ENCODE measurements at regions not wholly inside any gene's neighbourhood (a gene's known extent, or its start where the extent isn't known, plus 50 kb on each side); places are given as distances from the start of the nearest gene placed in this dataset.
"Not testable (repeated sequence)": the region's sequence is repeated elsewhere in the genome, so short reads cannot be mapped to it uniquely, and the experiment has no call there.

DNA sequence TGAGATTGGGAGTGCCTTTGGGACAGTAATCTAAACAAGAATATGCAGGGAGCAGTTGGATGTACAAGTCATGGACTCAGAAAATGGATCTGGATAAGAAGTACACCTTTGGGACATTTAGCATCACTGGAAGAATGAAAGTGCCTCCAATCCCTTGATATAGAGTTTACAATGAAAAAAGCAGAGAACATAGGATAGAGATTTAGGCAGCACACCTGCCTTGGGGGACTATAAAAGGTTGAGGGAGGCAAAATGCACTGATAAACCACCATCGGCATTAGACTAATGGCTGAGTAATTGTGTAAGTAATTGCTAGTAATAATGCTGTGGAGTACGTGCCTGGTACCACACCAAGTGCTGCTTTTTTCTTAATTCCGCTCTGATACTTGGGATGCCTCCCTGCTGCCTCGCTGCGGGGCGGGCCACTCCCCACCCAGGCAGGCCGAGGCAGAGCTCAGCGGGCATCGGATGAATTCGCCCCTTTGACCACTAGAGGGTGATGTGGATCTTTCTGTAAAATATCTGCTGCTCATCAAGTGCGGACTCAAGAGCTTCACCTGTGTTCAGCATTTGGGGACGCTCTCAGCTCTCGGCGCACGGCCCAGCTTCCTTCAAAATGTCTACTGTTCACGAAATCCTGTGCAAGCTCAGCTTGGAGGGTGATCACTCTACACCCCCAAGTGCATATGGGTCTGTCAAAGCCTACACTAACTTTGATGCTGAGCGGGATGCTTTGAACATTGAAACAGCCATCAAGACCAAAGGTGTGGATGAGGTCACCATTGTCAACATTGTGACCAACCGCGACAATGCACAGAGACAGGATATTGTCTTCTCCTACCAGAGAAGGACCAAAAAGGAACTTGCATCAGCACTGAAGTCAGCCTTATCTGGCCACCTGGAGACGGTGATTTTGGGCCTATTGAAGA lies 99.9 kb downstream of the ANKRD18B start:
- DNase-seq: peak; percentile 85

GRCh38 chr9:33628318-33628717 lies 104.3 kb downstream of the ANKRD18B start:
- DNase-seq: not testable (repeated sequence)

- no peak for DNase-seq
Observed at GRCh38 chr9:33628865-33629410, 104.9 kb downstream of the ANKRD18B start.

- DNase-seq: no peak
Observed at GRCh38 chr9:33633636-33634035, 109.6 kb downstream of the ANKRD18B start.

DNA sequence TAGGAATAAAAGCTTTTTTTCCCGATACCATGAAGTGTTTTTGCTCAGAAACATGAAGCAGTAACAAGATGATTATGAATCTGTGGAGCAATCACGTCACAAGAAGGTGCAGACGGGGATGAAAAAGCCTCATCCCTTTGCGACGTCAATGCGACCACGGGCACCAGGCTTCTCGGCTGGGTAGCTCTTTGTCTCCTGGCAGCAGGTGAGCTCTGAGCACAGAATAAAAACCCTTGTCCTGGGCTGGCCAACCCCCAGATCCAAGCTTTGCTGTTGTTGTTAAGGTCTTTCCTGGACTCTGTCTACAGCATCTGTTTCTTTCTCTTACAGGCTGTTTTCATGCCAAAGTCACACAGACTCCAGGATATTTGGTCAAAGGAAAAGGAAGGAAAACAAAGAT lies 113.8 kb downstream of the ANKRD18B start:
- DNase-seq: no peak

DNA sequence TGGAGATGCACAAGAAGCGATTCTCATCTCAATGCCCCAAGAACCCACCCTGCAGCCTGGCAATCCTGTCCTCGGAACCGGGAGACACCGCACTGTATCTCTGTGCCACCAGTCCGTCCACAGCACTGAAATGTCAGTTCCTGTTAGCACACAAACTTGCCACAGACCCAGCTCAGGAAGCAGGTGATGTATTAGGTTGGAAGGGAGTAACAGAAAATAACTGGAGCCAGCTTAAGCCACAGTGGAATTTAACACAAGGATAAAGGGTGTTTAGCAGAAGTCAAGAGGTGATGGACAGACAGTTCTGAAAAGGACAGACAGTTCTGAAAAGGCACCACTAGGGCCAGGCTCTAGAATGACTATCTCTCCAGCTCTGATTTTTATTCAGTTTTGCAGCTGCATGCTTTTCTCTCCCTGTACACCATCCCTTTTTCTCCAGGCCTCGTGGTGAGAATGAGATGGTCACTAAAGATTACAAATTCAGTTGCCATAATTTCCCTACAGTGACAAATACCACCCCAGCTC lies 114.4 kb downstream of the ANKRD18B start:
- DNase-seq: no peak

- DNase-seq: no peak
Observed at GRCh38 chr9:33645706-33646105, 121.7 kb downstream of the ANKRD18B start.

- DNase-seq: no peak
Observed at GRCh38 chr9:33649463-33649862, 125.4 kb downstream of the ANKRD18B start.

GRCh38 chr9:33651125-33651524 lies 127.1 kb downstream of the ANKRD18B start:
- no peak for DNase-seq

DNA sequence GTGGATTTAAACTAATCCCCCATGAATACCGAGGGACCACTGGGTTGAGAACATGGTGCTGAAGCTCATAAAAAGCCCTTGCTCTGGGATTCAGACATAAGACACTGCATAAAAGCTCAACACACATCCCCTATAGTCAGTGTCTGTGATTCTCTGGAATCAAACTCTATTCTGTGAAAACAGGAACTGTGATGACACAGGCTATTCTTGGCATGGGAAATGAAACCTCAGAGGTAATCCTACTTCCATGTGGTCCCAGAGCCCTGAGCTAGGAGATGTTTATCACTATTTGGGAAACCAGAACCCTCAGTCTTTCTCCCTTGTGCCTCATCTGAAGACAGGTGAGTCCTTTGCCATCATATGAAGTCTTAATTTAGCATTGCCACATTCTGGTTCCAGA lies 135.4 kb upstream of the PRSS3 start:
- no peak for DNase-seq

DNA sequence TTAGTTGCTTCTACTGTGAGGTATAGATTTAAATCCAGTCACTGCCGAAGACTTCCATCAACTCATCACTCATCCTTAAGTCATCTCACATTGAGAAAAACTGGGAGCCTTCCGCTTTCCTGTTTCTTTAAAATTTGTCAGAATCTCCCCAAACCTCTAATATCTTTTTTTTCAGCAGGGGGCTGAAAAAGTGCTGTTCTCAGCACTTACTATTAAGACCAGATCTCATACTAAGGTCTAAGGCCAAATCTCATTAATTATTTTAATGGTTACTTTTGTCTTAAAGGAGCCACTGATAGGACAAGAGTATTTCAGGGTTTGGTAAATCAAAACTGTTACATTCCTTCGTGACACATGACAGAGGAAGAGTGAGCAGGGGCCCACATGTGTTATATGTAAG lies 134.6 kb upstream of the PRSS3 start:
- DNase-seq: no peak

DNA sequence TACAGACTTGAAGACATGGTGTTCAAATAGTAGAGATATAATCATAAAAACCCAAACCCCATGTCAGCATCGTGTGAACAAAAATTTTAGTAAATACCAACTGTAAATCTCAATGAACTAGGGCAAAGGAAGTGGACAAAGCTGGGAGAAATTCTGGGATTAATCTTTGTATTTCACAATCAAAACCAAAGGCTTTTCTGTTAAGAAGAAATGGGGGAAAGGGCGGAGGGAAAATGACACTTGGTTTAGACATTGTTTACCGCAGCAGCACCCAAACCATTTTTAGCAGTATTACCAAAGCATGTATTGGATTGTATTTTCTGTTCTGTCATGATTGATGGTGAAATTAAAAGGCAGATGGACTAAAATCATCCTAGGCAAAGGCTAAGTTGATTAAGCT lies 134.2 kb upstream of the PRSS3 start:
- no peak for DNase-seq

GRCh38 chr9:33662871-33663270 lies 132.5 kb upstream of the PRSS3 start:
- DNase-seq: no peak

DNA sequence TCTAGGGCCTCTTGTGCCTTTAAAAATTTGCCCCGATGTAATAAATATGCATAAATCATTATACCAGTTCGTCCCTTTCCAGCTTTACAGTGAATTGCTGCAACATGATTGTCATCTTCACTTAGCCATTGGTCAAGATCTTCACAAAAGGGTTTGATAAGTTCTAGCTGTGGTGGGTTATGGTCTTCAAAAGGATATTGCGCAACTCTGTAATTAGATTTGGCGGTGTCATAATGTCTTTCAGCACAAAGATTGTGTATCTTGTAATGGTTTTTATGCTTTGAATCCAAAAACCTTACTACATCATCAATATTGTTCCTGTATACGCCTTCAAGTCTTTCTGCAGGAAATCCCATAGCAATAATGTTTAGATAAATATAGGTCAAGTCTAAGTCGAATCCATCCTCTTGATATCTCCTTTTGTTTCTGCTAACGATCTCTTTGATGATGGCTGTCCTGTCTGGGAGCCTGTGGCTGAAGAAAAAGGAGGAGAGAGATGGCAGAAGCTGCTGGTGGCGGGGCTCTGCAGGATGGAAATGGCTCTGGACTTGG lies 119.1 kb upstream of the PRSS3 start:
- DNase-seq: not testable (repeated sequence)

DNA sequence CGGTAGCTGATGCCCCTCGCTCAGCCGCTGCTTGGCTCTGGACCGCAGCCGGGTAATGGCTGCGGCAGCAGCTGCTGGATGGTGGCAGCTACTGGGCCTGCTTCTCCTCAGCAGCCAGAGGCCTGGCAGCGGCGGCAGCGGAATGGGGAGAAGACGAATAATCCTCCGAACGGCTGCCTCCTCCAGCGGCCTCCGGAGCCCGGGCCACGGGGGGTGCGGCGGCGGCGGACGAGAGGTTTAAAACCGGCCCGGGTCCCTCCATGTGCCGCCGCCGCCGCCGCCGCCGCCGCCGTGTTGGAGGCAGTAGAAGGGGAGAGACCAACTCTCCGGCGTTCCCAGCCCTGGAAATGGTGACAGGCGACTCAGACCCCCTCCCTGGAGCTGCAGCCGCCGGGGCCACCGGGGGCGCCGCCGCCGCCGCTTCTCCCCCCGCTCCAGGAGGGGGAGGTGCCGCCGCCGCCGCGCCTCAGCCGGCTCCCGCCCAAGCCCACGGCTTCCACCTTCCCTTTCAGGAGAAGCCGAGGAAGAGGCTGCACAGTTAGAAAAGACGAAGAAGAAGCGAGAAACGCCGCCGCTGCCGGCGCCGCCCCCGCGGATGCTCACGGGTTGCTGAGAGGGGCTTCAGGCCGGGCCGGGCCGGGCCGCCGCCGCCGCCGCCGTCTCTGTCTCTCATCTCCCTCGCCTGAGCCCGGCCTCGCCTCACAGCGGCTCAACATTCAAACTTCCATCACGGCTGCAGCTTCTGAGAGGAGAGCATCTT lies 118.4 kb upstream of the PRSS3 start:
- peak; percentile 12 for DNase-seq

- DNase-seq: no peak
Observed at GRCh38 chr9:33677506-33677809, 117.9 kb upstream of the PRSS3 start.

DNA sequence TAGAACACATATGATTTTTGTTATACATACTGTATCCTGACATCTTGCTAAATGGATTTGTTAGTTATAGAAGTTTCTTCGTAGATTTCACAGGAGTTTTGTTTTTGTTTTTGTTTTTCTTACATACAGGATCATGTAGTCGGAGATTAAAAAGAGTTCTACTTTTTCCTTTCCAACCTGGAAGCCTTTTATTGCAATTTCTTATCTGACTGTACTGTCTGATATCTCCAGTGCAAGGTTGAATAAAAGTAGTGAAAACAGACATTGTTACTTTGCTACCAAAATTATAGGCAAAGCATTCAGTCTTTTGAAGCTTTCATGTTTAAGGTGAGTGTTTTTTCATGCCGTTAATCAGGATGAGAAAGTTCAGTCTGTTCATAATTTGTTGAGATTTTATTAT lies 117.4 kb upstream of the PRSS3 start:
- no peak for DNase-seq

GRCh38 chr9:33682551-33682950 lies 112.8 kb upstream of the PRSS3 start:
- DNase-seq: no peak

GRCh38 chr9:33684831-33685230 lies 110.5 kb upstream of the PRSS3 start:
- no peak for DNase-seq

GRCh38 chr9:33686942-33687341 lies 108.4 kb upstream of the PRSS3 start:
- DNase-seq: no peak

DNA sequence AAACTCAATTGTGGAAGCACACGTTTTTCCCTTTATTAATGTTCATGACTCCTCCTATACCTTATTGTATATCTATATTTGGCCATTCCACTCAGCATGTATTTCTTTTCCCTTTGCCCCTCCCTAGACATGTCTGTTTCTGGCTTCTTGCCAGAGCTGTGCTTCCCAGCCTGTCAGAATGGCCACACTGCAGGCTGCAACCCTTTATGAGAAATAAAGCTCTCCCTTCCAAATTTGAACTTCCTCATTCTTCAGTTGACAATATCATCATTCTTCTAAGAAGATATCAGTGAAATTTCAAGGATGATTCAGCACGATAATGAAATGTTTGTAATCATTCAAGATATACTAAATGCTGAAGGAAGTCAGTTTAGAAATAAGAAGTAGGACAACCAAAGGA lies 107.6 kb upstream of the PRSS3 start:
- DNase-seq: no peak

DNA sequence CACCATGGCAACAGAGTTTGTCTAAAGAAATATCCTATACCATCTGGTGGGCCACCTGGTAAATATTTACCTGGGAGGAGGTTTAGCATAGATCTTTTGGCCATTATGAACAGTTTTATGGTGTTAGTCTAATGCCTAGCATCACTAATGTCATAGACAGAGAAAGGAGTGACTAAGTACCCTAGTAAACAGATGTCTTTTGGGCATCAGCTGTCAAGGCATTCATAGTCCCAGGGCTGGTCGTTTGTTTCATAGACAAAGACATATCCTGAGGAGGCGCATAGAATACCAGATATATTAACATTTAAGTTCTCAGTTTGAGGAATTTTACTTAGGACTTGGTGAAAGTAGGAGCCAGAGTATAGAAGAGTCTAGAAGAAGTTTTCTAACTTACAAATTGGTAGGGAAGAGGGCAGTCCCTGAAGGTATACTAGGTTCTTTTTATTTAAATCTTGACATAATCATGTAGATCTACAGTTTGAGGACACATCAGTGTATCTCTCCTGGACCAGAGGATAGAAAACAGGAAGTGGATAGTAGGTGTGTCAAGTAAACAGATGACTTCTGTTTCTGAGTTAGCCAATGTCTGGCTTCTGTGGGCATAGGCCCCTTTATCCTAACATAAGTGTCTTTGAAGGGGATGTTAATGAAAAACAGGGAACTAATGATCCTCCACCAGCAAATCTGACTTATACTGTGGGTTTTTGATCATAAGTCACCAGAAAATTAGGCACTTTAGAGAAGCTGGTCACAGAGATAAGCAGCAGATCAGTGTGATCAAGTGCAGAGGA lies 105.0 kb upstream of the PRSS3 start:
- DNase-seq: no peak

DNA sequence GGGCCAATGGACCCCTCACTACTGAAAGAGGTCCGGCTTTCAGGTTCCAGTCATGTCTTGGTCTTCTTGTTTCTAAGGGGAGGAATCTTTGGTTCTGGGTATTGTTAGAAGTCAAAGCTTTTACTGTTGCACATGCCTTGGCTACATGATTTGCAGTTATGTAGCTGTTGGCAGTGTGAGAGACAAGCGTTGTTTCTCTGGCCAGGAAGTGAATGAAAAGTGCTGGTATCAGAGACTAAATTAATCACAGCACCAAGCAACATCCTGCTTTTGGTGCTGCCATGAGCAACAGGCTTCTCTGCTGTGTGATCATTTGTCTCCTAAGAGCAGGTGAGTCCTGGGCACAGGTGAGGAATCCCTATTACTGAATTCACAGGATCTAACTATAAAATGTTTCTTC lies 100.1 kb upstream of the PRSS3 start:
- no peak for DNase-seq
